HepG2 (cell line): ENCODE measurements at regions not wholly inside any gene's neighbourhood (a gene's known extent, or its start where the extent isn't known, plus 50 kb on each side); places are given as distances from the start of the nearest gene placed in this dataset.

Source experiments
- ATAC-seq: fragments of 200-7000 bp; cut with Tn5 transposase; 3 replicates; pipeline ENCODE4 v1.9.1; 2020; ENCODE audit warnings: mild to moderate bottlenecking, moderate library complexity
- BruUV-seq: library from RNA; stranded (reverse); fragments of 400-500 nt; replicated peaks from 2 replicates; lab custom pipeline; 2021; lab: Mats Ljungman, UMichigan
- CTCF ChIA-PET: fragments of 300-600 bp; formaldehyde crosslinking; extraction: SDS; loops from one replicate; lab custom pipeline; 2021; ENCODE audit warnings: low total read pairs, inconsistent platforms, low intra/inter-chr PET ratio; lab: Yijun Ruan, JAX
- POLR2A ChIA-PET: fragments of 350-600 bp; sonication (Branson Sonifier 250); formaldehyde crosslinking; loops from one replicate; lab custom pipeline; 2020; ENCODE audit warnings: antibody characterized with exemption, inconsistent platforms; lab: Yijun Ruan, JAX
- DNase-seq: peaks from one replicate; pipeline ENCODE4 v3.0.0-alpha.2; 2015; ENCODE audit warnings: low spot score
- FAIRE-seq: peaks from 3 replicates; lab custom pipeline; 2011; peaks lifted over from hg19 to GRCh38; lab: Jason Lieb, UNC
- H2AFZ ChIP-seq: one replicate; pipeline ENCODE4 v1.6.1; 2011; ENCODE audit warnings: low read length, inconsistent platforms
- H3K27ac ChIP-seq: fragments of 300-600 bp; 3 replicates; pipeline ENCODE4 v1.8.0; 2011; ENCODE audit warnings: mixed run types, mild to moderate bottlenecking, mixed read lengths, low read length, inconsistent platforms; ENCODE audit not compliant: insufficient read depth; ENCODE audit errors: extremely low read length
- H3K27me3 ChIP-seq, 2 experiments: fragments of 200-600 bp in 1 of 2; 2 replicates in 1 of 2; 3 replicates in 1 of 2; pipeline versions ENCODE4 v1.6.0 to v1.8.0; 2011; ENCODE audit warnings: low read length in 2 of 2, mild to moderate bottlenecking in 2 of 2, moderate library complexity in 2 of 2, inconsistent platforms in 1 of 2; ENCODE audit not compliant: insufficient read depth in 2 of 2, control insufficient read depth in 1 of 2
- H3K36me3 ChIP-seq, 2 experiments: fragments of 200-600 bp in 1 of 2; replicated peaks in 1 of 2; 2 replicates in 1 of 2; 3 replicates in 1 of 2; pipeline versions ENCODE4 v1.5.1 to v1.8.0; 2011; ENCODE audit warnings: low read length in 2 of 2, inconsistent platforms in 1 of 2; ENCODE audit not compliant: insufficient read depth in 2 of 2, control insufficient read depth in 1 of 2
- H3K4me1 ChIP-seq: 2 replicates; pipeline ENCODE4 v1.5.1; 2012; ENCODE audit warnings: low read length, inconsistent platforms; ENCODE audit not compliant: insufficient read depth
- H3K4me2 ChIP-seq: 2 replicates; pipeline ENCODE4 v1.6.0; 2011; ENCODE audit warnings: low read depth, low read length, inconsistent platforms
- H3K4me3 ChIP-seq, 3 experiments: fragments of 200-600 bp in 1 of 3; sonication (generic), shearing (Covaris generic) in 1 of 3; replicated peaks in 1 of 3; 2 replicates each; pipeline ENCODE4 v1.5.1; 2011 to 2016; ENCODE audit warnings: low read length in 3 of 3, inconsistent platforms in 2 of 3, low read depth in 2 of 3, mild to moderate bottlenecking in 2 of 3, control low read depth in 1 of 3, mixed read lengths in 1 of 3; ENCODE audit not compliant: insufficient read depth in 1 of 3
- H3K79me2 ChIP-seq: one replicate; pipeline ENCODE4 v1.6.1; 2011; ENCODE audit warnings: low read length, inconsistent platforms; ENCODE audit not compliant: insufficient read depth
- H3K9ac ChIP-seq: 2 replicates; pipeline ENCODE4 v1.6.0; 2011; ENCODE audit warnings: mild to moderate bottlenecking, low read depth, low read length, inconsistent platforms; ENCODE audit not compliant: insufficient read depth
- H3K9me3 ChIP-seq: 2 replicates; pipeline ENCODE4 v1.5.1; 2012; ENCODE audit warnings: mild to moderate bottlenecking, low read length
- H4K20me1 ChIP-seq: 2 replicates; pipeline ENCODE4 v1.6.0; 2011; ENCODE audit warnings: inconsistent platforms, mild to moderate bottlenecking, low read length, moderate library complexity; ENCODE audit not compliant: insufficient read depth
- ATAD3A ChIP-seq: sonication (generic); formaldehyde crosslinking; IDR thresholded peaks from 2 replicates; pipeline ENCODE4 v1.4.0; 2020; ENCODE audit warnings: missing genetic modification reagents
- ATM ChIP-seq: fragments of 450-650 bp; IDR thresholded peaks from 2 replicates; pipeline ENCODE4 v1.7.1; 2017; ENCODE audit warnings: mild to moderate bottlenecking, borderline replicate concordance
- BCL6 ChIP-seq: IDR thresholded peaks from 2 replicates; pipeline ENCODE4 v1.6.1; 2016; ENCODE audit warnings: missing genetic modification reagents, missing compliant biosample characterization
- CBFB ChIP-seq: sonication (generic); formaldehyde crosslinking; IDR thresholded peaks from 2 replicates; pipeline ENCODE4 v1.4.0; 2020; ENCODE audit warnings: missing genetic modification reagents
- GZF1 ChIP-seq: sonication (generic); formaldehyde crosslinking; IDR thresholded peaks from 2 replicates; pipeline ENCODE4 v1.5.1; 2020; ENCODE audit warnings: mild to moderate bottlenecking, missing genetic modification reagents
- HDAC2 ChIP-seq: sonication (generic); formaldehyde crosslinking; IDR thresholded peaks from 2 replicates; pipeline ENCODE4 v1.4.0; 2020; ENCODE audit warnings: missing genetic modification reagents
- JARID2 ChIP-seq: sonication (generic); formaldehyde crosslinking; IDR thresholded peaks from 2 replicates; pipeline ENCODE4 v1.8.1; 2023; ENCODE audit warnings: missing genetic modification reagents, inconsistent platforms; ENCODE audit not compliant: insufficient replicate concordance
- KAT2B ChIP-seq: fragments of 150-350 bp; IDR thresholded peaks from 2 replicates; pipeline ENCODE4 v1.6.1; 2014; ENCODE audit warnings: low read depth, low read length, borderline replicate concordance
- TCF7L2 ChIP-seq: IDR thresholded peaks from 2 replicates; pipeline ENCODE4 v1.6.1; 2011; ENCODE audit warnings: mild to moderate bottlenecking, low read depth, low read length, moderate library complexity
- TFDP2 ChIP-seq: sonication (generic); formaldehyde crosslinking; IDR thresholded peaks from 2 replicates; pipeline ENCODE4 v1.4.0; 2020; ENCODE audit warnings: missing genetic modification reagents
- ZFP41 ChIP-seq: sonication (generic); formaldehyde crosslinking; IDR thresholded peaks from 2 replicates; pipeline ENCODE4 v1.4.0; 2020; ENCODE audit warnings: mild to moderate bottlenecking, missing genetic modification reagents, borderline replicate concordance
- ZFP62 ChIP-seq: sonication (generic); formaldehyde crosslinking; IDR thresholded peaks from 2 replicates; pipeline ENCODE4 v1.4.0; 2020; ENCODE audit warnings: missing genetic modification reagents
- ZNF232 ChIP-seq: sonication (generic); formaldehyde crosslinking; IDR thresholded peaks from 2 replicates; pipeline ENCODE4 v1.4.0; 2020; ENCODE audit warnings: missing genetic modification reagents, borderline replicate concordance
- ZNF564 ChIP-seq: sonication (generic); formaldehyde crosslinking; IDR thresholded peaks from 2 replicates; pipeline ENCODE4 v1.8.1; 2023; ENCODE audit warnings: mild to moderate bottlenecking, missing genetic modification reagents
- ZNF615 ChIP-seq: sonication (generic); formaldehyde crosslinking; IDR thresholded peaks from 2 replicates; pipeline ENCODE4 v1.5.0; 2020; ENCODE audit warnings: mild to moderate bottlenecking, missing genetic modification reagents, borderline replicate concordance
- ZNF672 ChIP-seq: sonication (generic); formaldehyde crosslinking; IDR thresholded peaks from 2 replicates; pipeline ENCODE4 v1.8.1; 2022; ENCODE audit warnings: missing genetic modification reagents
- ZNF674 ChIP-seq: sonication (generic); formaldehyde crosslinking; IDR thresholded peaks from 2 replicates; pipeline ENCODE4 v1.5.0; 2020; ENCODE audit warnings: low read depth, mild to moderate bottlenecking, missing genetic modification reagents
- ZNF710 ChIP-seq: sonication (generic); formaldehyde crosslinking; IDR thresholded peaks from 2 replicates; pipeline ENCODE4 v1.5.0; 2020; ENCODE audit warnings: mild to moderate bottlenecking, missing genetic modification reagents, borderline replicate concordance
- WGBS: methylation state at CpG from one replicate; pipeline ENCODE4 v1.1.6; 2017; ENCODE audit warnings: low lambda C conversion rate; 5-methylcytosine and 5-hydroxymethylcytosine counted together
- in situ Hi-C: cut with HindIII; loops from 2 replicates; pipeline ENCODE4 v1.10.0; 2017; ENCODE audit warnings: low pct_unique_long_range_greater_than_20kb; ENCODE audit not compliant: extremely low pct_ligation_motif_present
- intact Hi-C: fragments of 100-400 bp; cut with micrococcal nuclease; formaldehyde crosslinking; loops from one replicate; pipeline ENCODE4 v1.10.0; 2022; ENCODE audit not compliant: unreplicated experiment

GRCh38 chr11:28735511-28735910 lies 627.3 kb downstream of the METTL15 start:
- Histone ChIP-seq H3K9me3 (no peaks in the 10 kb centered on the region), H3K9ac (no peak overlapping the region), H4K20me1 (no peaks in the 10 kb centered on the region), H3K27ac (no peak overlapping the region), H3K4me3 (no peak overlapping the region), H3K79me2 (no peaks in the 10 kb centered on the region), H2AFZ (no peak overlapping the region), H3K4me2 (no peak overlapping the region), H3K27me3 (no peaks in the 10 kb centered on the region; a peak in 1 of 5 replicates), H3K4me1 (no peaks in the 10 kb centered on the region), H3K36me3 (no peaks in the 10 kb centered on the region)
- BruUV-seq, result no TSS peak
- in situ Hi-C loops, result no loop called here
- 29% methylated on average over 1 of the region's 1 CpG for WGBS
- CTCF ChIA-PET, result no interaction called here
- POLR2A ChIA-PET, result no interaction called here
- DNase-seq (no peak), FAIRE-seq (no peak), ATAC-seq (no peak)
- TF ChIP-seq HDAC2 (no peak), ZNF232 (CRISPR knock-in tag) (no peak), ZNF564 (CRISPR knock-in tag) (no peak), ZFP41 (CRISPR knock-in tag) (no peak), ATAD3A (CRISPR knock-in tag) (no peak), ZFP62 (no peak), CBFB (CRISPR knock-in tag) (no peak)
- intact Hi-C loops, result no loop called here

DNA sequence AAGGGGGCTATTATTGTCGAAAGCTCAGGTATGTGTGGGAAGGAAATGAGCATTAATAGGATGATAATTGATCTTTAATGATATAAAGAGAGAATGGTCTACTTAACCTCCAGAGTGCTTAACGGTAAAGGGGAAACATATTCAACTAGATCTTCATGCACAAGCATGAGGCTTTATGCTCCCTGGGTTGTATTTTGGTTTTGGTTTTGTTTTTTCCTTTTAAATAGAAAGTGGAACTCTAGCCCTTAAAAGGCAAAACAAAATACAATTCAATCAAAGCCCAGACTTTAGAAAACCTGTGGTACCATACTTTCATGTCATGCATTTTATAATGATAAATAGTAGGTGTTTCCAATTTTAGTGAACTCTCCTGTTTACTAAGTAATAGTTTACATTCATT lies 622.7 kb downstream of the METTL15 start:
- POLR2A ChIA-PET, result no interaction called here
- H3K4me3 ChIP-seq, result no peak overlapping the region
- FAIRE-seq (no peak), ATAC-seq (no peak), DNase-seq (no peak)
- H3K27ac ChIP-seq, result no peak overlapping the region
- in situ Hi-C loops (no loop called here), intact Hi-C loops (no loop called here)
- H3K9ac ChIP-seq, result no peak overlapping the region
- no peaks in the 10 kb centered on the region for H3K79me2 ChIP-seq
- WGBS, result 34% methylated on average over 2 of the region's 2 CpGs
- CTCF ChIA-PET, result no interaction called here
- H3K27me3 ChIP-seq, result no peaks in the 10 kb centered on the region; a peak in 1 of 5 replicates
- no peaks in the 10 kb centered on the region for H4K20me1 ChIP-seq
- no peak overlapping the region for H3K4me2 ChIP-seq
- H3K9me3 ChIP-seq, result no peaks in the 10 kb centered on the region
- H3K36me3 ChIP-seq, result no peaks in the 10 kb centered on the region
- H3K4me1 ChIP-seq, result no peaks in the 10 kb centered on the region
- BruUV-seq, result no TSS peak
- H2AFZ ChIP-seq, result no peak overlapping the region
- no peak for TF ChIP-seq BCL6 (CRISPR knock-in tag)
- TF ChIP-seq GZF1 (CRISPR knock-in tag), result no peak
- no peak for TF ChIP-seq JARID2 (CRISPR knock-in tag)
- TF ChIP-seq ZNF615, result no peak
- no peak for TF ChIP-seq ATM
- TF ChIP-seq ZNF672 (CRISPR knock-in tag), result no peak
- no peak for TF ChIP-seq KAT2B
- TF ChIP-seq ZNF674 (CRISPR knock-in tag), result no peak
- no peak for TF ChIP-seq ZNF710 (CRISPR knock-in tag)
- no peak for TF ChIP-seq TFDP2
- no peak for TF ChIP-seq TCF7L2
